ENCODE measurements at regions not wholly inside any gene's neighbourhood (a gene's known extent, or its start where the extent isn't known, plus 50 kb on each side); places are given as distances from the start of the nearest gene placed in this dataset.
"Not testable (repeated sequence)": the region's sequence is repeated elsewhere in the genome, so short reads cannot be mapped to it uniquely, and the experiment has no call there.

DNA sequence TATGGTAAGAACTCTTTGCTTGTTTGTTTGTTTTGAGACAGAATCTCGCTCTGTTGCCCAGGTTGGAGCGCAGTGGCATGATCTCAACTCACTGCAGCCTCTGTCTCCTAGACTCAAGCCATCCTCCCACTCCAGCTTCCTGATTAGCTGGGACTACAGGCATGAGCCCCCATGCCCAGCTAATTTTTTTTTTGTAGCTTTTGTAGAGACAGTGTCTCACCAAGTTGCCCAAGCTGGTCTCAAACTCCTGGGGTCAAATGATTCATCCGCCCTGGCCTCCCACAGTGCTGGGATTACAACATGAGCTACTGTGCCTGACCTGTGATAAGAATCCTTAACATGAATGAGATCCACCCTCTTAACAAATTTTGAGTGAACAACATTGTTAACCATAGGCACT lies 183.9 kb upstream of the TSHZ3 start:
- Mint-ChIP-seq H3K4me3 (ENCODE audit: low read depth) (no peak overlapping the region), H3K27me3 (peaks cover 34% of the 10 kb centered on the region), H3K27ac (no peak overlapping the region), H3K4me1 (ENCODE audit: low read depth) (no peaks in the 10 kb centered on the region), H3K9me3 (ENCODE audit: low read depth) (peaks cover 2% of the 10 kb centered on the region), H3K36me3 (ENCODE audit: insufficient read depth) (no peaks in the 10 kb centered on the region)
- TF ChIP-seq, protein P1, sequence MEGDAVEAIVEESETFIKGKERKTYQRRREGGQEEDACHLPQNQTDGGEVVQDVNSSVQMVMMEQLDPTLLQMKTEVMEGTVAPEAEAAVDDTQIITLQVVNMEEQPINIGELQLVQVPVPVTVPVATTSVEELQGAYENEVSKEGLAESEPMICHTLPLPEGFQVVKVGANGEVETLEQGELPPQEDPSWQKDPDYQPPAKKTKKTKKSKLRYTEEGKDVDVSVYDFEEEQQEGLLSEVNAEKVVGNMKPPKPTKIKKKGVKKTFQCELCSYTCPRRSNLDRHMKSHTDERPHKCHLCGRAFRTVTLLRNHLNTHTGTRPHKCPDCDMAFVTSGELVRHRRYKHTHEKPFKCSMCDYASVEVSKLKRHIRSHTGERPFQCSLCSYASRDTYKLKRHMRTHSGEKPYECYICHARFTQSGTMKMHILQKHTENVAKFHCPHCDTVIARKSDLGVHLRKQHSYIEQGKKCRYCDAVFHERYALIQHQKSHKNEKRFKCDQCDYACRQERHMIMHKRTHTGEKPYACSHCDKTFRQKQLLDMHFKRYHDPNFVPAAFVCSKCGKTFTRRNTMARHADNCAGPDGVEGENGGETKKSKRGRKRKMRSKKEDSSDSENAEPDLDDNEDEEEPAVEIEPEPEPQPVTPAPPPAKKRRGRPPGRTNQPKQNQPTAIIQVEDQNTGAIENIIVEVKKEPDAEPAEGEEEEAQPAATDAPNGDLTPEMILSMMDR (IDR thresholded peaks at IDR 0.05; ENCODE audit: unreplicated experiment): no peak
- no peak for DNase-seq (ENCODE audit: low spot score, unreplicated experiment)

DNA sequence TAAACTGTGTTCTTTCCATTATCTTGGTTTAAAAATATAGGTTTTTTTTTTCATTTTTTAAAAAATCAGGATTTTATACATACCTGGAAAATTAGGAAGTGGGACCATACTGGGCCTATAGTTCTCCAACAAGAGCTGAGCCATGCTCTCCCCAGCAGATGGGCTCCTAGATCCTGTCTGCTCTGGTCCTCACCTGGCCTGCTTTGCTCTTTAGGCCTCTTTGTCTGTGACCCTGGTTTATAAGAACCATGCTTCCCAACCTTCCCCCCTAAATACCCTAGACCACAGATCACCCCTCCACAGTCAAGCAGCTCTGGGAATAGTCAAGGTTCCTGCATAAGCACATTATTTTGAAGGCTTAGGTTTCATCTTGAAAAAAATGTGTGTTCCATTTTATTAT lies 185.0 kb upstream of the TSHZ3 start:
- no peak for DNase-seq (ENCODE audit: low spot score, unreplicated experiment)
- no peak overlapping the region for H3K27ac Mint-ChIP-seq
- H3K9me3 Mint-ChIP-seq (ENCODE audit: low read depth): peaks cover 3% of the 10 kb centered on the region
- peaks cover 35% of the 10 kb centered on the region for H3K27me3 Mint-ChIP-seq
- no peak overlapping the region for H3K4me3 Mint-ChIP-seq (ENCODE audit: low read depth)
- TF ChIP-seq, protein P1 (IDR thresholded peaks at IDR 0.05; ENCODE audit: unreplicated experiment): no peak
- H3K4me1 Mint-ChIP-seq (ENCODE audit: low read depth): no peaks in the 10 kb centered on the region
- H3K36me3 Mint-ChIP-seq (ENCODE audit: insufficient read depth): no peaks in the 10 kb centered on the region

DNA sequence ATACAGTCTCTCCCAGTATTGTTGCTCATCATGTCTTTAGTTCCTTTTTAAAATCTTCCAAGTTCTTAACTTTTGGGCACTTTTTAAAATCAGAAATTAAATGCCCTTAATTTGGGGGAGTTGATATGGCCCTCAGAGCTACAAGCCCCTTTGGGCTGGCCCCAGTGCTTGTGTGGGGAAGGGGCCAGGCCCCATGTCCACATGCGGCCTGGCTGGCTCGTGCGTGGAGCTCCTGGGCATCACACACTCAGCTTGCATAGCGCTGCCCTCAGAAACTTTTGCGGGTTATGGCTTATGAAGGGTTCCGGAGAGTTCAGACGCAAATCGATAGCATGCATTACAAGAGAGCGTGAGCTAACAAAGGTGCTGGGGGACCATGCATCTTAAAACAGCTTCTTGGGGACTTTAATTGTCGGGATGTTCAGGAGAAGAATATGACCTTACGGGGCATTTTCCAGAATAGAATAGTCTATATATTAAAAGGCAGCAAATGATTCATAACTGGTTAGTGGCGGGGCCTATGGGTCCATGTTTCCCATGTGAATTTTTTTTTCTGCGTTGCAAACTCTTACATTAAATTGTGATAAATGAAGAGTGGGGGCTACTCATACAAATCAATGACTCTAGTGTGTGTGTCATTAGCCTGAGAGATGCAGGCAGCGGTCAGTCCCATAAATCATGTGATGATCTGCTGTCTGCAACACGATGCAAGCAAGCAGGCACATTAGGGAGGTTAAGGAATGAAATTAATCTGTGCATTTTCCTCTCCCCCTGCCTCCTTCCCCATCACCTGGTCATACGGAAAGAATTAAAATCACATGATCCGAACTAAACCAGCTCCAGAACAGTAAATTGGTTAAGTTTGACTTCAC lies 185.8 kb upstream of the TSHZ3 start:
- H3K4me1 Mint-ChIP-seq (ENCODE audit: low read depth): peaks cover 2% of the 10 kb centered on the region
- DNase-seq (ENCODE audit: low spot score, unreplicated experiment): no peak
- peaks cover 41% of the 10 kb centered on the region for H3K27me3 Mint-ChIP-seq
- TF ChIP-seq, protein P1 (IDR thresholded peaks at IDR 0.05; ENCODE audit: unreplicated experiment): no peak
- H3K27ac Mint-ChIP-seq: no peak overlapping the region
- H3K9me3 Mint-ChIP-seq (ENCODE audit: low read depth): peaks cover 3% of the 10 kb centered on the region
- no peak overlapping the region for H3K4me3 Mint-ChIP-seq (ENCODE audit: low read depth)
- no peaks in the 10 kb centered on the region for H3K36me3 Mint-ChIP-seq (ENCODE audit: insufficient read depth)

DNA sequence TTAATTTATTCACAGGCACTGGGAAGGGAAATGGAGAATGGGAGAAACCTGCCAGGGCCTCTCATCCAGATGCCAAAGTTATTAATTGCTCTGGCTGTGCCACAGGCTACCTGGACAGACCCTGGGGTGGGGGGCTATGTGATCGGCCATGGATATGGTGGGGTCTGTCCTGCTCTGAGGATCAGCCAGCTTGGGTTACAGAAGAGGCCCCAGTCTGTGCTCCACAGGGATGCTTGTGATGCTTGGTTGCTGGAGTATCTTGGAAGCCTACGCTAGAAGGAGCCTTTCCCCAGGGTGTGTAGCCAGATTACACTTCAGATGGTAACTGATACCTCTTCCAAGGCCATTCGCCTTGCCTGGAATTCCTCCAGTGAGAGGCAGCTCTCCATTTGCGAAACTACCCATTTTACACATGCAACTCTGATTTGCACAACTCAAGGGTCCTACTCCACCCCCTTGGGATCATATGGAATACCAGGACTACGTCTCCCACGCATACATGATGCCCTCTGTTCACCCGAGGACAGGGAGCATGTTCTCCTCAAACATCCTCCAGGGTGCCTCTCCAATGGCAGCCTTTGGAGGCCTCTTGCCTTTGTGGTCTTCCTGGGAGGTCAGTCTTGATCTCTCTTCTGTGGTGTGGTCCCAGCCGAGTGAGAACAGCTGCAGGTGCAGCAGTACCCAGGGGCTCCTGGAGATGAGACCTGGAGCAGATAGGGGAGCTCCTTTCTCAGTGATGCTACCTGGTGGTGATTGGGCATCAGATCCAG lies 186.6 kb upstream of the TSHZ3 start:
- TF ChIP-seq, protein P1 (IDR thresholded peaks at IDR 0.05; ENCODE audit: unreplicated experiment): no peak
- Mint-ChIP-seq H3K27me3 (peaks cover 47% of the 10 kb centered on the region), H3K4me1 (ENCODE audit: low read depth) (peaks cover 9% of the 10 kb centered on the region), H3K36me3 (ENCODE audit: insufficient read depth) (no peaks in the 10 kb centered on the region), H3K27ac (no peak overlapping the region), H3K4me3 (ENCODE audit: low read depth) (no peak overlapping the region), H3K9me3 (ENCODE audit: low read depth) (peaks cover 3% of the 10 kb centered on the region)
- no peak for DNase-seq (ENCODE audit: low spot score, unreplicated experiment)

DNA sequence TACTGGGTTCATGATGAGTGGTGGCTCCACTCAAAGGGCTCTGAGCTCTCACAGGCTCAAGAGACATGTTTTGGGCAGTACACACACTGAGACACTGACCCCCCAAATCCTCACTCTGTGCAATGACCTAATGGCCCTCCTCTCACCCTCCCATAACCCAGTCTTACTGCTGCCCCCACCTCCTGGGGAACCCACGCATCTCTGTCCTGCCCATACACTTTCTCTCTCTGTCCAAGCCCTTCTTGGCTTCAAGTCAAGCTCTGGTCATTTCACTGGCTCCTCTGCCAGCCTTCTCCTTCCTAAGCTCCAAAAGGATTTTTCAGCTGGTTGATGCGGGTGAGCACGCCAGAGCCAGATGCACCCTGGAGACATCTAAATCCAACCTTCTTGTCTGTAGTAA lies 187.9 kb upstream of the TSHZ3 start:
- TF ChIP-seq, protein P1 (IDR thresholded peaks at IDR 0.05; ENCODE audit: unreplicated experiment): no peak
- no peaks in the 10 kb centered on the region for H3K36me3 Mint-ChIP-seq (ENCODE audit: insufficient read depth)
- no peak overlapping the region for H3K27ac Mint-ChIP-seq
- H3K9me3 Mint-ChIP-seq (ENCODE audit: low read depth): peaks cover 3% of the 10 kb centered on the region
- H3K4me1 Mint-ChIP-seq (ENCODE audit: low read depth): peaks cover 16% of the 10 kb centered on the region
- DNase-seq (ENCODE audit: low spot score, unreplicated experiment): no peak
- H3K4me3 Mint-ChIP-seq (ENCODE audit: low read depth): no peak overlapping the region
- H3K27me3 Mint-ChIP-seq: peaks cover 47% of the 10 kb centered on the region

DNA sequence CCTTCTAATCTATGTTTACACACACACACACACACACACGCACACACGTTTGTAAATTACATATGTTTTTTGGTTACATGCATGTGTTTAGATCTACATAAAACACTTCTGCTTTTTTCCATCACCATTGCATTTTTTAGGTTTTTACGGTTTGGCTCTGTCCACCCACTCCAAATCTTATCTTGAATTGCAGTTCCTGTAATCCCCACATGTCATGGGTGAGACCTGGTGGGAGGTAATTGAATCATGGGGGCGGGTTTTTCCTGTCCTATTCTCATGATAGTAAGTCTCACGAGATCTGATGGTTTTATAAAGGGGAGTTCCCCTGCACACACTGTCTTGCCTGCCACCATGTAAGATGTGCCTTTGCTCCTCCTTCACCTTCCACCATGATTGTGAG lies 188.7 kb upstream of the TSHZ3 start:
- H3K4me3 Mint-ChIP-seq (ENCODE audit: low read depth); H3K36me3 Mint-ChIP-seq (ENCODE audit: insufficient read depth); H3K9me3 Mint-ChIP-seq (ENCODE audit: low read depth); H3K27ac Mint-ChIP-seq; DNase-seq (ENCODE audit: low spot score, unreplicated experiment): not testable (repeated sequence)
- Mint-ChIP-seq H3K4me1 (ENCODE audit: low read depth) (peaks cover 16% of the 10 kb centered on the region), H3K27me3 (peaks cover 55% of the 10 kb centered on the region)
